NCI-H128 (cell line): ENCODE measurements at regions not wholly inside any gene's neighbourhood (a gene's known extent, or its start where the extent isn't known, plus 50 kb on each side); places are given as distances from the start of the nearest gene placed in this dataset.

Source experiments
- DNase-seq: peaks from one replicate; lab custom pipeline; 2025; ENCODE audit not compliant: unreplicated experiment; lab: John Stamatoyannopoulos, UW

DNA sequence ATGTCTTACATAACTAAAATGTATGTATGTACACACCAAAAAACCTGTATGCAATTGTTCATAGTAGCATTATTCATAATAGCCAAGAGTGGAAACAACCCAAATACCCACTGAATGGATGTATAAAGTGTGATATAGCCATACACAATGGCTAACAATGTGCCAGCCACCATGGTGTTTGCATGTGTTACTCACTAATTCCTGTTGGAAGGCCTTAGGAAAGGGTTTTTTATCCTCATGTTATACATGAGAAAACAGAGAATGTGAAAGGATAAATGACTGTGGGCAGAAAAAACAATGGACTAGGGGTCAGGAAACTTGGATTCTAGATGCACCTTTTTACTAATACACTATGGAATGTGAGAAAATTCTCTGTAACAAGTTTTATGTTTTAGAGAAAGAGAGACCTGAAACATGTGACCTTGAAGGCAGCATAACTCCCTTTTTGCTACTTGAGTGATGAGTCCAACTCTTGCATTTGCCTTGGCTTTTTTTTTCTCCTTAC, 55.7 kb downstream of the TIGD2 start:
- no peak for DNase-seq

DNA sequence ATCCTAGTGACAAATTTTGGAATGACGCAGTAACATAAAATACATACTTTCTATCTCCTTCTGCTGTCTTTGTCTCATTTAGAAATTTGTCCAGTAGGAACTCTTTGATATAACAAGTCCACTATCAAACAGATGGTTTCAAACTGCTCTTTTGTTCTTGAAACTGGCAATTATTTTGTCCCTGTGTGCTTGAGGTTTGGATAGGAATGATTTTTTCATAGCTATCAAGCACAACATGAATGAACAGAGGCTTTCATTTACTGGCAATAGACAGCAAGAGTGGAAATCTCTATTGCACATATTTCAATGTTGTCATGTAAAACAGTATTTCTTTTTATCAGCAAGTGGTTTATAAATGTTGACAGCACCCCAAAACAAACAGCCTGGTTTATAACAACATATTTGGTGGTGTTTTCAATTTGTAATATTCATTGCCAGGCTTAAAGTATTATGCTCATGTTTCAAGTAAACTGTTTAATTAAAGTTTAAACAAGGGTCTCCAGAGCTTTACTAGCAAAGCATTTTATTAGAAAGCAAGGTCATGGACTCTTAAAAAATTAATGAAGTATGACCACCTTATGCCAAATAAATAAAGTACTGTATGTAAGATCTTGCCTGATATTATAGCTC, 60.0 kb downstream of the TIGD2 start:
- no peak for DNase-seq

DNA sequence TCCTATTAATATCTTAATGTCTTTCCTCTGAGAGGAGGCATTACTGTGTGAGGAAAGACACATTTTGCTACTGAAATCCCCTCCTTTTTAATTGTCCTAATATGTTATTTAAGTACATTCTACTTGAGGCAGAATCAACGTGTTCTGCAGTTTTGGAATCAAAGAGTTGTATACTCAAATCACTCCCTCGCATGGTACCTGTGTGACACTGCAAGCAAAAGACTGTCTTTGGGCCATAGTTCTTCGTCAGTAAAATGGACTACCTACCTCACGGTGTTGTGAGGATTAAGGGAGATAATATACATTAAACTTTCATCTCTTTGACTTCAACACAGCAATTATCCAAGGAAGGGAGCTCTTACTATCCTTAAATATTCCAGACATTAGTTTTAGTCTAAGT, 61.5 kb downstream of the TIGD2 start:
- DNase-seq = no peak

DNA sequence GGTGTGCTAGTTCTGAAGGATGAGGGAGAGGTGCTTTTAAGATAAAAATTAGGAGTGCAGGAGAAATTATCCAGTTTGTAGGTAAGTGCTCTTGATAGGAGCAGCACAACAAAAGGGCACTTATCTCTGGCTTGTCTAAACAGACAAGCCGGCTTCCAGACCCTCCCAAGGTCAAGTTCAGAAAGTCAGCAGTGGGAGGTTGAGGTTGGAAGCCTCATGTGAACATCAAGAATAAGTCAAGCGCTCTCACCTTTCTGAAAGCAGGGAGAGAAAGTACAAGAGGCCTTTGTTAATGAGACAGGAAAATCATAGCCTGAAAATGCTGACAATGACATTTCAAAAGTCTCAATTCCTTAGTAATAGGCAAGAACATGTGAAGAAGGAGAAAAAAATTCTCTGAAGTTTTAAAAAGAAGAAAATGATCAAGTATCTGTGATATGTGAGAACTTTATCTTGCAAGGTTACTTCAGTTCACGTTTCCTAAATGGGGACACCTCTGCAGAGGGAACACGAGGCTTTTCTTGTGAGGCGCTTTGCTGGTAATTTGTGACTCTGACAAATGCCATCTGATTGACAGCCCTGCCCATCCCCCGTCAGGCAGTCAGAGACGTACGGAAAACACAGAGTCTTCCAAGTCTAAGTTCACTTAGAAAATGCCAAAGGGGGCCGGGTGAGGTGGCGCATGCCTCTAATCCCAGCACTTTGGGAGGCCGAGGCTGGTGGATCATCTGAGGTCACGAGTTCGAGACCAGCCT, 62.2 kb downstream of the TIGD2 start:
- peak; percentile 5 for DNase-seq

DNA sequence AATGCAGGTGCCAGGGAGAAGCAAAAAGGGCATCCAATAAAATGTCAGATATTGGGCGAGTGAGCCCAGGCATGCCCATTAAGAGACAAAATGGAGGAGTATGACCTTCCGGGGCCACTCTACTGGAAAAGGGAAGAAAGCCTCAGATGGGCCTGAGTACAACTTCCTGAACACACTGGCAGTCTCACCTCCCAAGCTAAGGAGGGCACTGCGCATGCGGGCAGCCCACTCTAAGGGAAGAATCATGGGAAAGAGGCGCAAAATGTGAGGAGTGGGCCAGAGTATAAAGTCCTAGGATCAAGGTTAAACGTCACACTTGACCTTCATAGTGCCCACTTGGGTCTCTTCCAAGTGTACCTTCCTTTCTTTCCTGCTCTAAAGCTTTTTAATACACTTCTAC, 63.5 kb downstream of the TIGD2 start:
- DNase-seq = no peak

DNA sequence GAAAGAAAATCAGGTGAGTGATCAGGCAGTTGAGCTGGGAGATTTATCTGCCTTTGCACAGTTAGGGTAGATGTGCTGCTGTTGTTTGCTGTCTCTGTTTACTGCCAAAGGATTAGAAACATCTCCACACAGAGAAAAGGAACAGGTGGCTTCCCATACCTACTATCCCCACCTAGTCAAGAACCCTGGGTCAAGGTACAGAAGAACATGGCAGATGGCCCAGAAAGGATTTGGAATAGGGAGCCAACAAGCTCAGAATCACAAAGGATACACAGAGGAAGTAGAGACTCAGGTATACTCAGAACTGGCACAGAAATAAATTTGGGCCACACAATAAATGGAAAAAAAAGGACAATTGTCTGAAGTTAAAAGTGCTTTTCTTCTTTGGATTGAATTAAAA, 64.3 kb downstream of the TIGD2 start:
- no peak for DNase-seq

DNA sequence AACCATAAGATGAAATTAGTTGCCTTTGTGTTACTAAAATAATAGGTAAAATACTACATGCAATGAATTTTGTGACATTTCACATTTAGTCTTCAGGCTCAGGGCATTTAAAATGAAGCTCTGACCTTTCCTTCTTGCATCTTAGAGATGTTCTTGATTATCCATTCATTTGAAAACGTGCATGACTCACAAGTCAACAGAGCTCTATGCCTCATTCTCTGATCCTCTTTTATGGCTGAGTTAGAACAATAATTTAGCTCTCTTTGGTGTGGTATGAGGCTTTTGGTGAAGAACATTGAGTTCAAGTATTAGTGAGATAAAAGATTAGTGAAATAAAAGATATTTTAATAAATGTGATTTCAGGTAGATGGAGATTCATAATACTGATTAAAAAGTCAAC, 66.5 kb downstream of the TIGD2 start:
- DNase-seq = no peak

DNA sequence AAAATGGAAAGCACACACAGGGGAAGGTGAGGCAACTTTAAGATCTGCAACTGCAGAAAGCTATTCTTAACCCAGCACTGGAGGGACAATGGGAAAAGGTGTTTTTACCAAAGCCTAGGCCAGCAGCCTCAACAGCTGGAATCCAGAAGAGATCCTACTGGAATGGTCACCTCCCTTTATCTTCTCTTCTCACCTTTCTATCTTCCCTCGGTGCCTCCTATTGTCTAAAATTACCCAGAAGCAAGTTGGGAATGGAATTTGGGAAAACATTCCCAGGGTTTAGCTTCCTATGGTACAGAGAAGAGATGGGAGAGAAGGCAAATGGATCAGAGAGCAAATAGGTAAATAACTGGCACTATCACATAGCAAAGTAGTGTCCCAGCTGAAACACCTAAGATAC, 73.1 kb downstream of the TIGD2 start:
- no peak for DNase-seq
